T-helper 9 cell (primary cell): ENCODE measurements at regions not wholly inside any gene's neighbourhood (a gene's known extent, or its start where the extent isn't known, plus 50 kb on each side); places are given as distances from the start of the nearest gene placed in this dataset.

Experiments used
- DNase-seq: peaks from one replicate; pipeline ENCODE4 v3.0.0-alpha.2; 2020

DNA sequence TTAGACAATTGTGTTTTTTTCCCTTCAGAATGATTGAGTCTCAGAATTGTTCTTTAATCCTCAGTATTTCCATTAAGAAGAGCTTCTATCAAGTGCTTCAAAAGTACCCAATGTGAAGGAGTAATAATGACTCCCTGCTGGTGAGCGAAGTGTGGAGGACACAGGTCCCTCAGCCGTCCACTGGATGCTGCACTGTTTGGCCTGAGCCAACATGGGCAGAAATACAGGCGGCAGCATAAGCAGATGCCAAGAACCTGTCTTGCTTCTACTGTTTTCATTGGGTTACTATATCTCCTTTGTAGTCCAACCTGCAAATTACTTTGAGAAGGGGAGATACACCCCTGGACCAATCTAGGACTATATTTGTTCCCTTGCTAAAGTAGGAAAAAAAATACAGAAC lies 55.3 kb upstream of the DPH5 start:
- DNase-seq = no peak

DNA sequence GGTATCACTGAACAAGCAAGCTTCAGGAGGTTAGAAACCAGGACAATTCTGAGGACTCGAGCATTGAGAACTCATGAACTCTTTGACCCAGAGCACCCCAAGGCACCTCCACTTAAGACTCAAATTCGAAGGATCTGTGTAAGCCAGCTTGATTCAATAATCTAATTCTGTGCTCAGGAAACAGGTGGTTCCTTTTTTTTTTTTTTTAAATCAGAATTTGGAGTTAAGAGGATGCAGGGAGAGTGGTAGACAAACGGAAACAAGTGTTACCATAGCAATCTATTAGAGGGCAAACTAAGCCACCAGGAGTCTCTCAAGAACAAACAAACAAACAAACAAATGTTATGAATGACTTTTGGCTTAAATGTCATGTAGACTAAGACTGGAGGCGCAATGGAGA lies 53.8 kb upstream of the DPH5 start:
- no peak for DNase-seq

DNA sequence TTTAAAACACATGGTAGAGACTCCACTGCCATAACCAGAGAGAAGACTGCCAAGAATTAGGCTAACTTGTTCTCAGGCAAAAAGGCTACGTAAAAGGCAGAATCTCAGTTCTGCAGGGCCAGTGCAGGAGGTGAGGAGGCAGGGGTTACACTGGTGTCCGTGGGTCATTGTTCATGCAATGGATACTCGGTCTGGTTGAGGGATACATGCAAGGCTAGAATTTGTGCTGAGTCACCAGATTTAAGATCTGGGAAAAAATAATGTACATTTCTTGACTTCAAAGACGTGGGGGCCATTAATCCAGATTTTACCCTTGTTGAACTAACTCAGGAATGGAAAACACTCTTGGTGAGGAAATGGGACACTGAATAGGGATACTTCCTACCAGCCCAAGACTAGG lies 52.3 kb upstream of the DPH5 start:
- DNase-seq = no peak

DNA sequence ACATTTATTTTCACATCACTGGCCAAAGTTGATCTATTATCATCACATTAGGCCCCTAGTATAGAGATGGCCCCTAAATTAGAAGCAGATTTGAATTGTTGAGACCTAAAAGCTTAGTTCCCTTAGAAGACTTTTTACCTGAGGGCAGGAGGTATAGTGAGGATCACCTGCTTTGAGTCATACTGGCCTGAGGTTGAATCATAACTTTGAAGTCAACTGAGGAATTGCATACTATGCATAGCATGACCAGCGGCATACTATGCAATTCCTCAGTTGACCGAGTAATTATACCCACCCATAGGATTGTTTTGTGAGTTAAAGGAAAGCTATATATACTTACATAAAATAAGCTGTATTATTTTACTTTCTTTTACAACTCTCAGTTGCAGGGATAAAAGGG lies 50.3 kb upstream of the DPH5 start:
- no peak for DNase-seq
